ENCODE measurements at regions not wholly inside any gene's neighbourhood (a gene's known extent, or its start where the extent isn't known, plus 50 kb on each side); places are given as distances from the start of the nearest gene placed in this dataset.
"Not testable (repeated sequence)": the region's sequence is repeated elsewhere in the genome, so short reads cannot be mapped to it uniquely, and the experiment has no call there.

DNA sequence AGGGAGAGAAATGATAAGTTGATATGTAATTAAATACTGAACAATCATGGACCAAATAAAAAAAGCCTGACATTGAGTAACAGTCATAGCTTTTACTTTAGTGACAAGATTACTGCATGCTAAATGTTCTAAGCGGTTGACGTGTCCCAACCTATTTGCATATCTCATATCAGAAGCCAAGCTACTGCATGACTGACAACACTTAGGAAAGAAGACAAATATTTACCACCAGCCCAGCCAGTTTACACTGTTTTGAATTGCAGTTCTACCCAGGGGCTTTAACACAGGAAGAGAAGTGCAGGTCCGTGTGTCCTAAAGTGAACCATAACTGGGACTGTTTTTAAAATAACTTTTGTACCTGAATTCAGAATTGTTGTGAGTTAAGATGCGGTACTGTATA, 219.9 kb downstream of the PRDM9 start:
- no peak for DNase-seq

DNA sequence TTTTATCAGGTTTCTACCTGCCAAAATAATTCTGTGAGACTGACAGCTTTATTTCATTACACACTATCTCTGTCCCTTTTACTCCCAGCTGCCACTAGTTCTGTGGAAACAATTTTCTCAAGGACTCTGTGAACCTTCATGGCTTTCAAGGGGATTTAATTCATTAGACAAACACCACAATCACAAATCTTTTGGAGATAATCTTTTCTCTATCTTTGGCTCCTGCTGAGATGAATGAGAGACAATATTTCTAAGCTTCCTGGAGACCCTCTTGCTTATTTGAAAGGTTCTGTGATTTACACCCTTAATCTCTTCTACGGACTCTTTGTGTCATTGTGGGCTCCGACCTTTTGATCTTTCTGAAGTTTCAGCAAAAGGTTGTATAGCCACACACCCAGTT, 222.6 kb downstream of the PRDM9 start:
- no peak for DNase-seq

DNA sequence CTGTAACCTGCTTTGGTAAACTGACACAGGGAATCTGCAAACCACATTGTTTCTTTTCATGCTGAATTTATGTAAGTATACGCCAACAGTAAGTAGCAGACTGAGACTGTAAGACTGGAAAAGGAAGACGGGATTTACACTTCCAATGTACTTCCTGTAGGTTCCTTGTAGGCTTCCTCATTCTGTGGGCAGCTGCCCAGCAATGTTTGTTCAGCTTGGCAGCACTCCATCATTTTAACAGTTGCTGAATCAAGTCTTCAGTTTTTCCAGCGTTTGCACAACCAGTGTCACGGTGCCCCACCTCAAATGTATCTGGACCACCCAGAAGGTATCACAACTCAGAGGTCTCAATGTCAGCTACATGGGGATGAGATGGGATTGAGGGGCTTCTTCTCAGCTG, 232.6 kb downstream of the PRDM9 start:
- no peak for DNase-seq

DNA sequence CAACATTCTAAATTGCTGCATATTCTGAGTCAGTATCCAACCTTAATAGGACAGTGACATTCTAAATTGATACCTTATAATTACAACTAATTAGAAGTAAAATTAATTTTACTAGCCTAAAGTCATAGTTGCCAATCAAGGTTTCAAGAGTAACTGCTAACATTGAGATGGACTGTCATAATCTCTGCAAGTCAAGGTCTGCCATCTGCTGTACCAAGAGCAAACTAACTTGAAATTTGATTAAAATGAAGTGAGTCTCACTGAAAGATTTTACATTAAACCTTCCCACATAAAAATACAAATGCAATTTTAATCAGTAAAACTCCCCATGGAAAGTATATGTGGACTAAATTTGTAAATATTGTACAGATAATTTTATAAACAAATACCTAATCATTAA, 235.3 kb downstream of the PRDM9 start:
- DNase-seq: no peak

DNA sequence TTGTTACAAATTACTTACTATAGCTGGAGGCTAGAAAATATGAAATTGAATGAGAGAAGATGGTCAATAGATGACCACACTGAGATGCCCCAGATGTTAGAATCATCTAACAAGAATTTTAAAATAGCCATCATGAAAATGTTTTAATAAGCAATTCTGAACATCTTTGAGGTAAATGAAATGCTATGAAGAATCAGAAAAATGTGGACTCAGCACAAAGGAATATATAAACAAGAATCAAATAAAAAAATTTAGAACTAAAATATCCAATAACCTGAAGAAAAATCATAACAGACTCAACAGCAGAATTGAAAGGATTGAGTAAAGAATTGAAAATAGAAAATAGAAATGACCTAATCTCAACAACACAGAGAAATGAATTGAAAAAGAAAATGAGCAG, 248.5 kb downstream of the PRDM9 start:
- no peak for DNase-seq

DNA sequence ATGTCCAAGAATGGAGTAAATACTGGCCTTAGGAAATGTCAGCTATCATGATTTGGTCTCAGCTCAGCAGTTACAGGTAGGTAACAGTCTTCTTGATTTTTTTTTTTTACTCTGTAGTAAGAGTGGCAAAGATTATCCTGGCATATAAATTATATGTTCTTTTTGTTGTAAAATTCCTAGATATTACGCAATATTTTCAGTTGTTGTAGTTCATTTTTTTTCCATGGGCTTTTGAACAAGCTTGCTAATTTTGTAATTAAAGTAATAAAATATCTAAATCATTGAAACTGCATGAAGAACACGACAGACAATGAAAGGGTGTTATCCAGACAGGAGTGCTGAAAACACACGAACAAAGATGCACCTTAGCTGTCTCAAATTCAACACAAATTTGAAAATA, 249.4 kb downstream of the PRDM9 start:
- DNase-seq: no peak

DNA sequence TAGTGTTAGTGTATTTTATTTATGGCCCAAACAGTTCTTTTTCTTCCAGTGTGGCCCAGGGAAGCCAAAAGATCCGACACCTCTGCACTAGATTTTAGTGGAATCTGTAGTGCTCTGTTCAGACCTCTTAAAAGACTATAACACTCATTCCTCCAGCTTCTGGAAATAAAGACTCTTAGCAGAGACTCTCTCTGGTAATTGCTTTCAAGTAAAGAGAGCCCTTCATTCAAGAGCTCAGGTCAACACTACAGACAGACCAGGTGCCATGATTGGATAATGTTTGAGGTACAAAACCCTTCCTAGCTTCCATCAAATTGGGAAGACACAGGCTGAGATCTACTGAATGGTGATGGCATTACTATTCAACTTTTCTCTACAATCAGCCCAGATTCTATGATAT, 255.8 kb downstream of the PRDM9 start:
- DNase-seq: no peak

DNA sequence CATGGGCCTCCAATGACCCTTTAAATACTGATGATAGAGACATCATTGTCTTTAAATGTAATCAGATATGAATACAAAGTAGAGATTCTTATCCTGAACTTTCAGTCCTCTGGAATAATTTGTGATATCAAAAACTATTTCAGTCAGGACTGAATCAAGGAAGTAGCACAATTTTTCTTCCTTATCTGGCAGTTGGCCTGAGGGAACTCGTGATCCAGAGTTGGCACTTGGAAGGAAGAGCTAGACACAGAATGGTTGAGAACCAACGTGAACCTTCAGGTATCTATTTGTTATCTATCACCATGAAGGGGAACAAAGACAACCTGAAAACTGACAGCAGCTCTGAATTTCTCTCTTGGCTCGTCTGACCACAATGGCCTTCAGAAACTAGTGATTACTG, 269.3 kb downstream of the PRDM9 start:
- no peak for DNase-seq

DNA sequence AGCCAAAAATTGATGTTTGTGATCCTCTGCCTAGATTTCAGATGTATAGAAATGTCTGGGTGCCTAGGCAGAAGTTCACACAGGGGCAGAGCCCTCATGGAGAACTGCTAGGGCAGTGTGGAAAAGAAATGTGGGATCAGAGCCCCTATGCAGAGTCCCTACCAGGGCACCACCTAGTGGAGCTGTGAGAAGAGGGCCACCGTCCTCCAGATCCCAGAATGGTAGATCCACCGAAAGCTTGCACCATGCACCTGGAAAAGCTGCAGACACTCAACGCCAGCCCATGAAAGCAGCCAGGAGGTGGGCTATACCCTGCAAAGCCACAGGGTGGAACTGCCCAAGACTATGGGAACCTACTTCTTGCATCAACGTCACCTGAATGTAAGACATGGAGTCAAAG, 292.9 kb downstream of the PRDM9 start:
- DNase-seq: not testable (repeated sequence)

DNA sequence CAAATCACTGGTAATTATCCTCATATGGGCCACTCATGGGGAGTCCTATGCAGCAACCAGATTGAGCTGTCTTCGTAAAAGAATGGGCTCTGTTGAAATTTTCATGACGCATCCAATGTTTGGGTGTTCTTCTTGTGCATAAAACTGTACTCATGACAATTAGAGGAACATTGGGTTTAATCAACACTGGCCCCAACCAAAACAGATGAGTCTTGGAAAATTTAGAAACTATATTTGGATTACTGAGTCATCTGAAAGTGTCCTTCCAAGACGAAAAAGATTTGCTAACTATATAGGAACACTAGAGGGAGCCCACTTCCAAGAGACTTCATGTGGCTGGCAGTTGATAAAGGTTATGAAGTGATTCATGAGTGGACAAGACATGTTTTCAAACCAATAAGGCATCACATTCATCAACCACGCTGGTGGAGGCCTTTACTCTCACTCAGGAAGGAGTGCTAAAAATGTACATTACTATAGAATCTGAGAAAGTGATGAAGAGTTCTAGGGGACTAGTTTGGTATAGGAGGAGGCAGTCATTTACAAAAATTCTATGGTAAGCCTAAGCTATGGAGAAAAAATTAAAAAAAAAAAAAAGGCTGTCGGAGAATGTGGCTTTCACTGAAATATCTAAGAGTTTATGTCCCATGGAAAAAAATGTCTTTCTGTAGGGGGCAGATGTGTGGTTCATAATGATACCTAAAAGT, 313.5 kb downstream of the PRDM9 start:
- peak; percentile 10 for DNase-seq

DNA sequence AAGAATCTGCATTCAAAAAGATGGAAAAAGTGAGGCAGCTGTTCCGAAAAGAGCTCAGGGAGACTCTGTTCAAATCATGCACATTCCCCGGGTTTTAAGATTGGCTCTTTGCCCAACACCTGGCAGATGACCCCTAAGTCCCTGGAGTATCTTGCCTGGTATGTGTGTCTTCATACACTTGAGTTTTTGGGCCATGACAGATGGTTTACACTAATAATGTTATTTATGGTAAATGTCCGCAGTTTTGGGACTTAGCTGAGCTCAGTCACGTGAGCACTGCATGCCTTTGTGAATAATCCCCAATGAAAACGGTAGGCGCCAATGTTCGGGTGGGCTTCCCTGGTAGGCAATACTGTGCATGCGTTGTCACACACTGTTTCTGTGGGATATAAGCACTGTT, 316.1 kb downstream of the PRDM9 start:
- DNase-seq: no peak

DNA sequence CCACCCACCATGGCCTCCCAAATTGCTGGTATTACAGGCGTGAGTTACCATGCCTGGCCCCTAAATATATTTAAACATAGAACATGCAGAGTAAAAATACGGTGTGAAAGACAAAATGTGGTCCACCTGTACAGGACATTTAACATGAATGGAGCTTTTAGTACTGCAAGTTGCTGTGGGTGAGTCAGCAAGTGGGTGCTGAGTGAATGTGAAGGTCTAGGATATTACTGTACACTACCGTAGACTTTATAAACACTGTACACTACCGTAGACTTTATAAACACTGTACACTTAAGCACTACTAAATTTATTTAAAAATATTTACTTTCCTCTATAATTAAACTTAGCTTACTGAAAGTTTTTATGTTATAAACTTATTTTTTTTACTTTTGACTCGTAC, 317.8 kb downstream of the PRDM9 start:
- DNase-seq: no peak

DNA sequence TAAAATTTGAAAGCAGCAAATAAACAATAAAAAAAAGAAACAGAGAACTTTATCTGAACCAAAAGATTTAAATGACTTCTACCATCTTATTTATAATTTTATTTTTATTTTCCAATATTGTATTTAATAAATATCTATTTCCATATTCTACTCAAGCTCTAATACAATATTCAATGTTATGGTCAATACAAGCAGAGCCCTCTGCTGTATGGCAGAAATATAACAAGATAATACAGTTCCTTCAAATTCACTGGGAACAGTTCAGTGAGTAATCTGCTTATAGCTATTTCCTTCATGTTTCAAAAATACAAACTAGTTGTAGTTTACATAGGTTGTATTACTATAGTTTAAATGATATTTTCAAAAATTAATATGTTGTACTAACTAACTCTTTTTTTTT, 332.7 kb downstream of the PRDM9 start:
- DNase-seq: no peak

DNA sequence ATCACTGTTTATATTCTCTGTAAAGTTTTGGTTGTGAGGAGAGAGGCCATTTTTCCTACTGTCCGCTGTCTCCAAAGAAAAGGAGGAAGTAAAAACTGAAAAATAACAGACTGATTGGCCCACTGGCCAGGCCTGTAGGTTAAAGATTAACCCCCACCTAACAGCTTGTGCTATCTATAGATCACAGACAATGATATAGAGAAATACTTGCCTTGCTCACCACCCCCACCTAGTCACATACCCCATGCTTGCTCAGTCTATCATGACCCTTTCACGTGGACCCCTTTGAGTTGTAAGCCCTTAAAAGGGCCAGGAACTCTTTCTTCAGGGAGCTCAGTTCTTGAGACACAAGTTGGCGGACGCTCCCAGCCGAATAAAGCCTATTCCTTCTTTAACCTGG, 357.4 kb downstream of the PRDM9 start:
- peak; percentile 8 for DNase-seq

DNA sequence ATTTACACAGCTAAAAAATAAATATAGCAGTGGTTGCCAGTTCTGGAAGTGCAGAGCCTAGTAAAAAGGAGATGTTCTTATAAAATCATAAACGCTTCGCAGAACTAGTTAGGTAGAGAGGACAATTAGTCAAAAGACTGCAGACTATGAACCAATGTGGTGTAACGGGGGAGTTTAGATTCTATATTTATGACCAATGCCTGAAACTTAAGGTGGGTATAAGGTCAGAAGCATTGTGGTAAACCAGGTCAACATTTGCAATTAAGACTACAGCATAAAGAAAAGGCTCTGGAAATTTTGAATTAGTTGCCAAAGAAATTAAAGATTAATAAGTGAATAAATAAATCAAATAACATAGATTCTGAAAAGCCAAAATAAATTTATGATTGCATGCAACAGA, 370.4 kb downstream of the PRDM9 start:
- no peak for DNase-seq

DNA sequence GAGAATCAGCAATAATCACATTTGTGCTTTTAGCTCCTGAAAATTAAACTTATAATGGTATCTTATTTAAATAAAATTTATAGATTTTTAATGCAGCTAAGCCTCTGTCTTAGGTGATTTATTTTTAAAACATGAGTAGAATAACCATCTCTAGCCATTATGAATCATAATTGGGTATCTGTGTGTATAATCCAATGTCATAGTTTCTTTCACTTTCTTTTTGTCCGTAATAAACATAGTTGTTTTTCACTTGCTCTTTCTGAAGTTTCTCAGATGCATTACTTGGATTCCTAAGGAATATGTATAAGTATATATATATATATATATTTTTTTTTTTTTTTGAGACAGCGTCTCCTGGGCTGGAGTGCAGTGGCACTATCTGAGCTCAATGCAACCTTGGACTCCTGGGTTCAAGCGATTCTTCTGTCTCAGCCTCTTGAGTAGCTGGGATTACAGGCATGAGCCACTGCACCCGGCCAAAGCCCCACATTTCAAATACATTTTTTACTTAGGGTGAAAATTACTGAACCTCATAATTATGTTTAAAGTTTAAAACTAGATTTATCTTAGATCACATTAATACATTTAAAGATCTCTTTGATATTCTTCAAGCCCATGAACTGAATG, 377.1 kb downstream of the PRDM9 start:
- no peak for DNase-seq

DNA sequence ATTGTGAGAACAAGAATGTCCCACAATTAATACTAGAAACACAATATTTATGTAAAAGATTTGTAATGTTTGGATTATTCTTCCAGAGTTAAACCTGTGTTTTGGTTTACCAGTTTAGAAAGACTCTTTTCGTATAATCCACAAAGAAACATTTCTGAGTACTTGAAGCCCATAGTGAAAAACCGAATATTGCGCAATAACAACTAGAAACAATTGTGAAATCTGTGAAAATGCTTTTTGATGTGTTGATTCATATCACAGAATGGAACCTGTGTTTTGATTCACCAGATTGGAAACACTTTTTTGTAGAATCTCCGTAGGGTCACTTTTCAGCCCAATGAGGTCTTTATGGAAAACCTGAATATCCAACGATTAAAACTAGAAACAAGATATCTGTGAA, 386.2 kb downstream of the PRDM9 start:
- no peak for DNase-seq

DNA sequence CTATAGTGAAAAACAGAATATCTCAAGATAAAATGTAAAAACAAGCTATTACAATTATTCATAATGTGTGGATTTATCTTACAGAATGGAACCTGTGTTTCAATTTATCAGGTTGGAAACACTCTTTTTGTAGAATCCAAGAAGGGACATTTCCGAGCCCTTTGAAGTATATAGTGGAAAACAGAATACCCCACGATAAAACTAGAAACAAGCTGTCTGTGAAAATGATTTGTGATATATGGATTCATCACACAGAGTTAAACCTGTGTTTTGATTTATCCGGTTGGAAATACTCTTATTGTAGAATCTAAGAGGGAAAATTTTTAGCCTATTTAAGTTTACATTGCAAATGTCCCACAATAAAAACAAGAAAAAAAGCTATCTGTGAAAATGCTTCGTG, 388.2 kb downstream of the PRDM9 start:
- DNase-seq: no peak

DNA sequence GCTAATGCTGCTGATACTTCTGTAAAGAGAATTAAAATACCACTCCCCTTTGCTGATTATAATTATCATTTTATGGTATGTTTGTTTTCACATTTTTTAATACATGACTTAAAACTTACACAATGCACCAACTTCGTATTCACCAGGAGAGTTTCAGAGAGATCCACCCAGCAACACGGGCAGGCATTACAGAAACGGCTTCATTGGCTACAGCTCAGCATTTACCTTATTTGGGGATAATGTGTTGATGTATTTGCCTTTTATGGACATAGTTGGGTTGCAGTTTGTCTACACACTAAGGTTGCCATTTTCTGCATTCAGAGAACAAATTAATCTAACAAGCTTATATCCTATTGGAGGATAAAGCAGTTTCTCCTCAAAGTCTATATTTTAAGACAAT, 423.6 kb downstream of the PRDM9 start:
- no peak for DNase-seq

DNA sequence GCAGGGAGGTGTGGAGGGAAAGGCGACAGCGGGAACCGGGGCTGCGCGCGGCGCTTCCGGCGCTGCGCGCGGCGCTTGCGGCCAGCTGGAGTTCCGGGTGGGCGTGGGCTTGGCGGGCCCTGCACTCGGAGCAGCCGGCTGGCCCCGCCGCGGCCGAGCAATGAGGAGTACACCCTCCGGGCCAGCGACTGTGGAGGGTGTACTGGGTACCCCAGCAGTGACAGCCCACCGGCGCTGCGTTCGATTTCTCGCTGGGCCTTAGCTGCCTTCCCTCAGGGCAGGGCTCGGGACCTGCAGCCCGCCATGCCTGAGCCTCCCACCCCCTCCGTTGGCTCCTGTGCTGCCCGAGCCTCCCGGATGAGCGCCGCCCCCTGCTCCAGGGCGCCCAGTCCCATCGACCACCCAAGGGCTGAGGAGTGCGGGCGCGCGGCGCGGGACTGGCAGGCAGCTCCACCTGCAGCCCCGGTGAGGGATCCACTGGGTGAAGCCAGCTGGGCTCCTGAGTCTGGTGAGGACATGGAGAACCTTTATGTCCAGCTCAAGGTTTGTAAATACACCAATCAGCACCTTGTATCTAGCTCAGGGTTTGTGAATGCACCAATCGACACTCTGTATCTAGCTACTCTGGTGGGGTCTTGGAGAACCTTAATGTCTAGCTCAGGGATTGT, 444.0 kb downstream of the PRDM9 start:
- DNase-seq: not testable (repeated sequence)

DNA sequence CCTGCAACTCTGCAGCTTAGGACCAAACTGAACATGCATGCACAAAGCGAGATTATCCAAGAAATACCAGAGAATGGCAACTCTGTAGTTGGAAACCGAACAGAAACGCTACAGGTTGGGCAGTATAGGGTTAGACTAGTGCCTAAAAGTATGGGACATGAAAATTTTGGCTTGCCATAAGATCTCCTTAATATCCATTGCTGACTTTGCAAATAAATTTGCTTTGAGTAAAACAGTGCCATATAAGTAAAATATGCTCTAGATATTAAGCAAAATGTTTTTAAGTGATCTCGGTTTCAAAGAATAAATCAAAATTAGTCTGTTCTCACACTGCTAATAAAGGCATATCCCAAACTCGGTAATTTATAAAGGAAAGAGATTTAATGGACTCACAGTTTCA, 456.0 kb downstream of the PRDM9 start:
- no peak for DNase-seq

DNA sequence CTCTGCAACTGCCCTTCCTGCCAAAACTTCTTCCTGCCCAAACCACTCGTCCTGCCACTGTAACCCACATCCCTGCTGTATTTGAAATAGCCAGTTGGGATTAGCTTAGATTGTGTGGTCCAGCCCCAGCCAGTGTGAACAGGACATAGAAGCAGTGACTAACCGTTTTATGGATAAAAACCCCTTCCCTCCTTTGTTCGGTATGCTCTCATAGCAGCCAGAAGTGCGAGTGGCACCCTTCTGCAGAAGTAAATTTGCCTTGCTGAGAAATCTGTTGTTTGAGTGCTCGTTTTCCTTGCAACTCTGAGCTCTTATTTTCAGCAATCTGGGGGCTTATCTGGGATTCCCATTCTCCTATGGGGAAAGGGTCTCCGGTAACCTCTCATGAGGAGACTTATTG, 470.0 kb downstream of the PRDM9 start:
- no peak for DNase-seq

DNA sequence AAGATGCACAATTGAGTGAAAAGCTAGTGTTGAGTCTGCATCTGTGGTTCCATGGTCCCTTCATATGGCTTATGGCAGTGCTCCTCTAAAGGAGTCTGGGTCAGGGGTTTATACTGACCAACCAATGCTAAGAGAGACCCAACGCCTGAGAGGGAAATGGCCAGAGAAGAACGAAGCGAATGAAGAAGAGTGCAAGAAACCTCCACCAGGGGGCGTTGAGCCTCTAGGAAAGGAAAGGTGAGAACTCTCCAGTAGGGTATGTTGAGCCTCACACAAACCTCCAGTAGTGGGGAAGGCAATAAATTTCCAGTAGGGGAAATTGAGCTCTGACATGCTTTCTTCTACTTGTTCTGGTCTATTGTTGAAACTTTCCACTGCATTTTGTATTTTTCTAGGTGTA, 470.6 kb downstream of the PRDM9 start:
- peak; percentile 43 for DNase-seq

DNA sequence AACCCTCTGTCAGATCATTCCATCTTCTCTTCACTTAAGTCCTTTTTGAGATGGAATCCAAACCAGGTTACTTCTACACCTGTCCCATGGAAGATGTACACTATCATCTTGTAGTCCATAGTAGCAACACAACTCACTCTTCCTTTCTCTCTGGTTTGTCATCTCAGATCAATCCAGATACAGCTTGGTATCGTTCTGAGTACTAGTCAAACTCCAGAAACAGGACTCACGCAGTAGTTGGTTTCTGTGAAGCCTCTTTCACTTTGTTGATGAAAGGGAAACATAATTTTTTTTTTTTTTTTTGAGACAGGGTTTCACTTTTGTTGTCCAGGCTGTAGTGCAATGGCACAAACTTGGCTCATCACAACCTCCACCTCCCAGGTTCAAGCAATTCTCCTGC, 484.0 kb downstream of the PRDM9 start:
- DNase-seq: no peak
